NB4 (cell line): ENCODE measurements at regions not wholly inside any gene's neighbourhood (a gene's known extent, or its start where the extent isn't known, plus 50 kb on each side); places are given as distances from the start of the nearest gene placed in this dataset.

Experiments used
- DNase-seq: peaks from one replicate; pipeline ENCODE4 v3.0.0; 2010; ENCODE audit warnings: low read depth
- H3K4me3 ChIP-seq: one replicate; pipeline ENCODE4 v1.5.1; 2011; ENCODE audit warnings: mild to moderate bottlenecking, low read depth, low read length, moderate library complexity
- MYC ChIP-seq: IDR thresholded peaks from 2 replicates; pipeline ENCODE4 v1.6.1; 2011; ENCODE audit warnings: low read depth, low read length
- POLR2A ChIP-seq: IDR thresholded peaks from 2 replicates; pipeline ENCODE4 v1.6.1; 2011; ENCODE audit warnings: mild to moderate bottlenecking; ENCODE audit not compliant: insufficient read length; ENCODE audit errors: extremely low read depth
- TF ChIP-seq, protein P1 (sequence below): IDR thresholded peaks from one replicate; pipeline ENCODE4 v1.5.1; 2012; ENCODE audit warnings: low read depth, low read length
- TF ChIP-seq, protein P2 (sequence below): IDR thresholded peaks from 2 replicates; pipeline ENCODE4 v1.6.1; 2011; ENCODE audit warnings: low read depth, low read length

DNA sequence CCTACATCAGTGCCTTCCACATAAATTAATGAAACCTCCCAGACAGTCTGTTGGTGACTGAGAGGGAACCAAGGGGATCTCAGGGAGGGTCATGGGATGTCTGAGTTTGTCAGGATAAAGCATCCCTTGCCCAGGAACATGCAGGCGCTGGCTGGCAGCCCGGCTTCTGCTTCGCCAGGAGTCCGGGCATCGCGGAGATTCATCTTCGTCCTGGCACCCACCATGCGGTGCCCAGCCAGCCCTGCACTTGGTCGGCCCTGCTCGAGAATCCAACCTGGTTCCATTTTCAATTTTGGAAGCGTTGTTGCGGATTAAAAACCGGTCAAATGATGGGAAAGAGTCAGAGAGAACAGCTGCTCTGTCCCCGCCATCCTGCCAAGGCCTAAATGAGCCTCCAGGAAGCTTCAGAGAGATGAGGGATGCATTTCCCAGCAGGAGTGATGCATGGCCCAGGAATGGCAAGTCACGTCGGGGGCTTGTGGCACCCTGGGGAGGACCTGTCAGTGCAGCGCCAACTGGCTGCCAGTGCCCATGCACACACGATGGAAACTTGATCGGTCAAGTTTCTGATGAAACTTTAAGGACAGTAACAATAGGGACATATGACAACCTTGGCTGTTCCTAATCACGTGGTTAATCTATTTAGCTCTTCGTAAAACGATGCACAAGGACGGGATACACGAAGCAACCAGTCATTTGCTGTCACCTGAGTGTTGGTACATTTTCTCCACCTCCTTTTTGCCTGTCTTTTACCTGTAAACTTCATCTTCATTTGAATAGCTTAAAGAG is 260.8 kb upstream of the MKI67 start:
- no peak overlapping the region for H3K4me3 ChIP-seq
- DNase-seq: no peak
- TF ChIP-seq, protein P1, sequence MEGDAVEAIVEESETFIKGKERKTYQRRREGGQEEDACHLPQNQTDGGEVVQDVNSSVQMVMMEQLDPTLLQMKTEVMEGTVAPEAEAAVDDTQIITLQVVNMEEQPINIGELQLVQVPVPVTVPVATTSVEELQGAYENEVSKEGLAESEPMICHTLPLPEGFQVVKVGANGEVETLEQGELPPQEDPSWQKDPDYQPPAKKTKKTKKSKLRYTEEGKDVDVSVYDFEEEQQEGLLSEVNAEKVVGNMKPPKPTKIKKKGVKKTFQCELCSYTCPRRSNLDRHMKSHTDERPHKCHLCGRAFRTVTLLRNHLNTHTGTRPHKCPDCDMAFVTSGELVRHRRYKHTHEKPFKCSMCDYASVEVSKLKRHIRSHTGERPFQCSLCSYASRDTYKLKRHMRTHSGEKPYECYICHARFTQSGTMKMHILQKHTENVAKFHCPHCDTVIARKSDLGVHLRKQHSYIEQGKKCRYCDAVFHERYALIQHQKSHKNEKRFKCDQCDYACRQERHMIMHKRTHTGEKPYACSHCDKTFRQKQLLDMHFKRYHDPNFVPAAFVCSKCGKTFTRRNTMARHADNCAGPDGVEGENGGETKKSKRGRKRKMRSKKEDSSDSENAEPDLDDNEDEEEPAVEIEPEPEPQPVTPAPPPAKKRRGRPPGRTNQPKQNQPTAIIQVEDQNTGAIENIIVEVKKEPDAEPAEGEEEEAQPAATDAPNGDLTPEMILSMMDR: no peak
- TF ChIP-seq POLR2A: no peak
- TF ChIP-seq, protein P2, sequence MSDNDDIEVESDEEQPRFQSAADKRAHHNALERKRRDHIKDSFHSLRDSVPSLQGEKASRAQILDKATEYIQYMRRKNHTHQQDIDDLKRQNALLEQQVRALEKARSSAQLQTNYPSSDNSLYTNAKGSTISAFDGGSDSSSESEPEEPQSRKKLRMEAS: no peak
- no peak for TF ChIP-seq MYC

DNA sequence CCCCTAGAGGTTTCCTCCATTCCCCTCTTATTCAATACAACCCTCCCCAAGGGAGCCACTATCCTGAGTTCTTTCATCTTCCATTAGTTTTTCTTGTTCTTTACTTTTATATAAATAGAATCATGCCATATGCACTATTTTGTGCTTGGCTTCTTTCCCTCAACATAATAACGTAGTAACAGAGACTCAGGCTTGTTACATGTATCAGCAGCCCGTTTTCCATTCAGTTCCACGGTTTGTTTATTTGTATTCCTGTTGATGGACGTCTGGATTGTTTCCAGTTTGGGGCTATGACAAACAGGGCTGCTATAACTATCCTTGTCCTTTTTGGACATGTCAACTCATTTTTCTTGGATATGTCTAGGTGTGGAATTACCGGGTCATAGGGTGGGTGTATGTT is 264.4 kb upstream of the MKI67 start:
- no peak overlapping the region for H3K4me3 ChIP-seq
- DNase-seq: no peak
- TF ChIP-seq MYC (no peak), POLR2A (no peak)
- TF ChIP-seq, protein P1: no peak
- TF ChIP-seq, protein P2: no peak

DNA sequence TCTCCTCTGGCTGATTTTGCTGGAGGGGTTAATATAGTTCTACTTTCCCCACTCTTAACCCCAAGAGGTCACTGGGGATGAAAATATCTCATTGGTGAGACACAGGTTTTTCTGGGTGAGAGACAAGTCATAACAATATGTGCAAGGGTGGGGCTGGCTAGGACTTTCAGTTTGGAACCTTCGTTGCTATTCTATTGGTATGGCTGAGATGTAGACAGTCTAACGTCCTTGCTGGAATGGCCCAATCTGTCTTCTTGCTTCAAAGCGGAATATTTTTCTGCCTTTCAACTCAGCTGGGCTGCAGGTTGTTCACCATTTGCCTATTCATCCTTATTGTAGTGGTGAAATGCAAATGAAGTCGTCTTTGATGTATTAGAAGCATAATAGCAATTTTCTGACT is 267.3 kb upstream of the MKI67 start:
- TF ChIP-seq, protein P1: no peak
- TF ChIP-seq MYC: no peak
- TF ChIP-seq, protein P2: no peak
- no peak overlapping the region for H3K4me3 ChIP-seq
- no peak for DNase-seq

DNA sequence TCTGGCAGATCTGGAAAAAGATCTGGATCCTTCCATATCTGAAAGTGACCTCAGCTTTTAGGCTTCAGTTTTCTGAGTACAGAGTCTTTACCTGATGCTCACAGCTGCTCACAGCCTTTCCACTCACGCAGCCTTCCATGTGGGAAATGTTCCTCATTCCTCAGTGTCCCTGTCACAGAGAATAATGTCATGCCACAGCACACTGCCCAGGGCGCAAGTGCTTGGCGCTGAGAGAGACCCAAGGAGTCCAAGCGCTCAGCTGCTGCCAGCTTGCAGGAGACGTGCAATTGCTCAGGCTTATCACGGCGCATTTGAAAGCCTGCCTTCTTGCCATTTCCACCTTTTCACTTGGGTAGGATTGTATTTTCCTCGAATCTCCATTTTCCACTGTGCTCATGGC is 271.9 kb upstream of the MKI67 start:
- DNase-seq: no peak
- H3K4me3 ChIP-seq: no peak overlapping the region
- no peak for TF ChIP-seq MYC
- no peak for TF ChIP-seq POLR2A
- TF ChIP-seq, protein P1: no peak
- TF ChIP-seq, protein P2: no peak

DNA sequence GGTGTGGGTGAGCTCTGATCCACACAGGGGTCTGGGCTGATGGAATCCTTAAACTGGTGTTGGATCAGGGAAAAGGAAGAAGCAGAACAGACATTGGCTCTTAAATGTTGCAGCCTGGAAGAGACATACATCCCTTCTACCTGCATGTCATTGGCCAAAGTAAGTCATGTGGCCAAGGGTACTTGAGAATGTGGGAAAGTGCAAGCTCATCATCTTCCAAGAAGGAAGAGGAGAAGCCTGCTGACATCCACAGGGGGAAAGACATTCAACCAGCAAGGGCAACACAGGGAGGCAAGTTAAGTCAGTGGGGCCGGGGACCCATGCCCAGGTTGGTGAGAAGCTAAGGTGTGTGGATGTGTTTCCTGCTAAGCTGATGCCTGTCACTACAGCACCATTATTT is 272.8 kb upstream of the MKI67 start:
- no peak overlapping the region for H3K4me3 ChIP-seq
- DNase-seq: no peak
- TF ChIP-seq, protein P1: no peak
- TF ChIP-seq, protein P2: no peak
- TF ChIP-seq POLR2A (no peak), MYC (no peak)

DNA sequence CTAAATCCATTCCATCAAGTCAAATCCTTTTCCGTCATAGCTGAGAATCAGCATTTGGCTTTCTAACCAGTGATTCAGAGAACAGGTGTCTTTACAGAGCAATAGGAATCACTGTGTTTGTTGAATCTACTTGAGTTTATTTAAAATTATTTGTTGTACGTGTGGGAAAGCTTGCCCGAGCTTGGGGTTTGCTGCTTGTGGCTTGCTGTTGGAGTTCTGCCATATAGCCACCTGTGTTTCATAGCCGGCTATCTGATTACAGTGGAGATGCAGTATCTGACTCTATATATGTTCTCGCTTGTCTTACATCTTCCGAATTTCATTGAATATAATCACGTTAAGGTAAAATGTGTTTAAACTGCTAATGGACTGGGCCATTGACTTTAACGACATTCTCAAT is 274.3 kb upstream of the MKI67 start:
- TF ChIP-seq MYC: no peak
- TF ChIP-seq, protein P1: no peak
- TF ChIP-seq POLR2A: no peak
- TF ChIP-seq, protein P2: no peak
- H3K4me3 ChIP-seq: no peak overlapping the region
- DNase-seq: no peak
